Activated naive CD8-positive, alpha-beta T cell treated with anti-CD3 and anti-CD28 coated beads, Interleukin-2, amount 10 ng/mL, durations not matched to agents 7 days and 5 days (primary cell): ENCODE measurements at regions not wholly inside any gene's neighbourhood (a gene's known extent, or its start where the extent isn't known, plus 50 kb on each side); places are given as distances from the start of the nearest gene placed in this dataset.

Experiments
- ATAC-seq: fragments of 150-1000 bp; cut with Tn5 transposase; one replicate; pipeline ENCODE4 v1.10.0; 2021; ENCODE audit warnings: low read depth, moderate library complexity
- POLR2A ChIA-PET: fragments of 350-600 bp; sonication (Branson Sonifier 250); formaldehyde crosslinking; loops from one replicate; lab custom pipeline; 2021; ENCODE audit warnings: antibody characterized with exemption; lab: Charles Lee
- DNase-seq: peaks from one replicate; pipeline ENCODE4 v3.0.0; 2021
- H3K27ac Mint-ChIP-seq: one replicate; pipeline ENCODE4 v1.8.0; 2022; ENCODE audit warnings: mild to moderate bottlenecking, mixed read lengths
- H3K27me3 Mint-ChIP-seq: one replicate; pipeline ENCODE4 v1.8.0; 2022; ENCODE audit warnings: mild to moderate bottlenecking, moderate library complexity, mixed read lengths
- H3K36me3 Mint-ChIP-seq: one replicate; pipeline ENCODE4 v1.8.0; 2021; ENCODE audit warnings: mild to moderate bottlenecking, mixed read lengths
- H3K4me1 Mint-ChIP-seq: one replicate; pipeline ENCODE4 v1.8.0; 2021; ENCODE audit warnings: mixed read lengths
- H3K4me3 Mint-ChIP-seq: one replicate; pipeline ENCODE4 v1.8.0; 2022; ENCODE audit warnings: mild to moderate bottlenecking, moderate library complexity, mixed read lengths
- H3K9me3 Mint-ChIP-seq: one replicate; pipeline ENCODE4 v1.8.0; 2021; ENCODE audit warnings: mixed read lengths

GRCh38 chr1:55685560-55685959 lies 470.4 kb upstream of the USP24 start:
- H3K9me3 Mint-ChIP-seq, result peaks cover 2% of the 10 kb centered on the region
- peaks cover 9% of the 10 kb centered on the region for H3K27me3 Mint-ChIP-seq
- ATAC-seq, result no peak
- no peak overlapping the region for H3K4me3 Mint-ChIP-seq
- DNase-seq, result no peak
- no peaks in the 10 kb centered on the region for H3K36me3 Mint-ChIP-seq
- no peaks in the 10 kb centered on the region for H3K4me1 Mint-ChIP-seq
- H3K27ac Mint-ChIP-seq, result no peak overlapping the region
- POLR2A ChIA-PET, result no interaction called here

- ATAC-seq, result no peak
- peaks cover 12% of the 10 kb centered on the region for H3K27me3 Mint-ChIP-seq
- H3K9me3 Mint-ChIP-seq, result peaks cover 2% of the 10 kb centered on the region
- H3K36me3 Mint-ChIP-seq, result no peaks in the 10 kb centered on the region
- DNase-seq, result no peak
- H3K4me3 Mint-ChIP-seq, result no peak overlapping the region
- POLR2A ChIA-PET, result no interaction called here
- H3K4me1 Mint-ChIP-seq, result no peaks in the 10 kb centered on the region
- H3K27ac Mint-ChIP-seq, result no peak overlapping the region
These were observed 469.0 kb upstream of the USP24 start for GRCh38 chr1:55684131-55684650.

DNA sequence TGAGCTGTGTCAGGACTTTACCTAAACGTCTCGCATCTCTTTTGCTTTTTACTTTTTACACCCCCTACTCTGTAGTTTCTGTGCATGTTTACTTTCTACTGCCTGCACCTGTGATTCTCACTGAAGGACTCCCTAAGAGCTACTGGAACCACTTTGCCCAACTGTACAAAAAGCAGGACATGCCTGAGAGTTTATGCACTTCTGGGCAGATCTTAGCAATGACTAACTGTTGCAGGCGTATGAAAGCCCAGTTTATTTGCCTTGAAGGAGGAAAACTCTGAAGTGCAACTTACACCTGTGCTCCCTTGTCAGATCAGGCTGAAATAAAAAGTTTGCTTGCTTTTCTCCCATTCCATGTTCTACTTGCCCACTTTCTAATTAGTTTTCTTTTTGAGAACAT lies 467.0 kb upstream of the USP24 start:
- Mint-ChIP-seq H3K36me3 (no peaks in the 10 kb centered on the region), H3K27me3 (peaks cover 19% of the 10 kb centered on the region), H3K4me3 (no peak overlapping the region), H3K4me1 (no peaks in the 10 kb centered on the region), H3K9me3 (peaks cover 2% of the 10 kb centered on the region), H3K27ac (no peak overlapping the region)
- no peak for ATAC-seq
- no peak for DNase-seq
- POLR2A ChIA-PET, result no interaction called here

GRCh38 chr1:55679971-55680370 lies 464.8 kb upstream of the USP24 start:
- DNase-seq, result no peak
- Mint-ChIP-seq H3K27me3 (peaks cover 19% of the 10 kb centered on the region), H3K9me3 (peaks cover 2% of the 10 kb centered on the region), H3K4me3 (no peak overlapping the region), H3K36me3 (no peaks in the 10 kb centered on the region), H3K4me1 (no peaks in the 10 kb centered on the region), H3K27ac (no peak overlapping the region)
- POLR2A ChIA-PET, result no interaction called here
- no peak for ATAC-seq

DNA sequence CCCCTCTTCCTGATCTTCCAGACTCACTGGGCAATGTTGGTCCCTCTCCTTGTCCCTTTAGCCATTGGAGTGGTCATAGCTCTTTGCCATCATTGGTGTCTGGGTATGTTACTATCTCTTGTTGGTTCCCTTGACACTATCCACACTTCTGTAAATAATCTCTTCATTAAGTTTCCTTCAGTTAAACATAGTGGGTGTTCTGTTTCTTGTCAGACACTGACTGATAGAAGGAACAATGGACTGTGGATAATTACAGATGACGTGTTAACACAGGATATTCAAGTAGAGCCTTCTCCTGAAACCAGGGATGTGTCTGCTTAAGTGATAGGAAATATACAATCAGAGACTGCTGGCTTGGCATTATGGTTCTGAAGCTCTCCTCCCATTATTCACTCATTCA lies 458.3 kb upstream of the USP24 start:
- Mint-ChIP-seq H3K27ac (no peak overlapping the region), H3K9me3 (no peaks in the 10 kb centered on the region), H3K4me3 (no peak overlapping the region), H3K36me3 (no peaks in the 10 kb centered on the region), H3K4me1 (no peaks in the 10 kb centered on the region), H3K27me3 (peaks cover 4% of the 10 kb centered on the region)
- no peak for ATAC-seq
- POLR2A ChIA-PET, result no interaction called here
- no peak for DNase-seq

- H3K27me3 Mint-ChIP-seq, result no peaks in the 10 kb centered on the region
- ATAC-seq, result no peak
- POLR2A ChIA-PET, result interaction anchor here (0.6 kb wide), 1 partner anchor 149 kb away, joined by 3 read pairs; no protein-coding TSS in a partner anchor
- DNase-seq, result no peak
- no peak overlapping the region for H3K4me3 Mint-ChIP-seq
- no peak overlapping the region for H3K27ac Mint-ChIP-seq
- H3K4me1 Mint-ChIP-seq, result no peaks in the 10 kb centered on the region
- H3K36me3 Mint-ChIP-seq, result no peaks in the 10 kb centered on the region
- H3K9me3 Mint-ChIP-seq, result no peaks in the 10 kb centered on the region
These were observed 455.3 kb upstream of the USP24 start for GRCh38 chr1:55670331-55671082.

DNA sequence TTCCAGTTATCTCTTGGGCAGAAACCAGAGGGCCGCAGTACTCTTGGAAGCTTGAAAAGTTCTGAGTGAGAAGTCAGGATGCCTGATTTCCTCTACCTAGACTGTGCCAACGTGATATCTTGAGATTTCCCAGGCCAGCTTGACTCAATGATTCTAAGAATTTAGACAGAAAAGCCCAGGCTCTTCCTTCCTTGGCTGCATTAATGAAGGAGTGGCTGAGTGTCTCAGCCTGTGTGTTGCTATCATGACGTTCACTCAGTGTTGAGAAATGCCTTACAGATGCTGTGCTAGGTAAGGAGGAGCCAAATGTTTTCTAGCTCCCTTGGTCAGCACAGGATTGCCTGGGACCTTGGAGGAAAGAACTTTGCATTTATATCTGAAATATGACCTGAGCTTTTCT lies 454.1 kb upstream of the USP24 start:
- POLR2A ChIA-PET, result no interaction called here
- DNase-seq, result no peak
- no peaks in the 10 kb centered on the region for H3K27me3 Mint-ChIP-seq
- no peak overlapping the region for H3K4me3 Mint-ChIP-seq
- no peaks in the 10 kb centered on the region for H3K9me3 Mint-ChIP-seq
- H3K4me1 Mint-ChIP-seq, result no peaks in the 10 kb centered on the region
- H3K36me3 Mint-ChIP-seq, result no peaks in the 10 kb centered on the region
- ATAC-seq, result no peak
- no peak overlapping the region for H3K27ac Mint-ChIP-seq

GRCh38 chr1:55662875-55663274 lies 447.7 kb upstream of the USP24 start:
- H3K27ac Mint-ChIP-seq, result no peak overlapping the region
- ATAC-seq, result no peak
- H3K9me3 Mint-ChIP-seq, result no peaks in the 10 kb centered on the region

DNA sequence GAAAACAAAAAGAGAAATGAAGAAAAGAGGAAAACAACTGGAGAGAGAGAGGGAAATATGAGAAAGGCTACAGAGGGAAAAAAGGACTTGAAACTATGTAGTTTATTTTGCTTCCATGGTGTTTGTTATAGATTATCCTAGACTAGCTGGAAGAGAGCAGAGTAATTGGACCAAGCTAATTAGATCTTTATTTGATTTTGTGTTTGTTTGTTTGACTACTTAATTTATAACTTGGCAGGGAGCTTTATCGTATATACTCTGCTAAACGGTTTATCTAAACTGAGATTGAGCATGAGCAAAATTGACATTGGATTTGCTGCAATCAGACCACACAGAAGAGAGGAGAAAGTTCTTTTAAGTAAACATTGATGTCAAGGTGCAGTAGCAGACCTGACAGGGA lies 443.8 kb upstream of the USP24 start:
- POLR2A ChIA-PET, result no interaction called here
- Mint-ChIP-seq H3K27me3 (no peaks in the 10 kb centered on the region), H3K4me3 (no peak overlapping the region), H3K9me3 (no peaks in the 10 kb centered on the region), H3K27ac (no peak overlapping the region), H3K36me3 (no peaks in the 10 kb centered on the region), H3K4me1 (no peaks in the 10 kb centered on the region)
- ATAC-seq (no peak), DNase-seq (no peak)

More at GRCh38 chr1:55662875-55663274, 447.7 kb upstream of the USP24 start:
- Mint-ChIP-seq H3K36me3 (no peaks in the 10 kb centered on the region), H3K27me3 (no peaks in the 10 kb centered on the region), H3K4me3 (no peak overlapping the region), H3K4me1 (no peaks in the 10 kb centered on the region)
- DNase-seq, result no peak
- POLR2A ChIA-PET, result no interaction called here

DNA sequence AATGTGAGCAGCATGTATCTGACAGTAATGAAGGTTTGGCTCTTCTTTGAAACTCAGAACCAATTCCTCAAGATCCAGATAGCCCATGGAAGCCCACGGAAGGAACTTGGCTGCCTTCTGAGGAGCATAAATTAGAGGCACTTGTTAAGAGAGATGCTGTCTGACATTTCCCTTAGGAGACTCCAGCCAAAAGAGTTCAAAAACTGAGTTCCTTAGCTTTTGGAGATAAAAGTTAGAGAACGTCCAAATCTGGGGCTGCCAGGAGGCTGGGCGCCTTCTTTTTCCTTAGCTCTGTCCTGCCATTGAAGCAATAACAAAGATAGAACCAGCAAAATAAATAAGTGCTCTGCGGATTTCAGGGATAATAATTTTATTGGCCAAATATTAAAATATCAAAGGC lies 439.6 kb upstream of the USP24 start:
- Mint-ChIP-seq H3K4me3 (no peak overlapping the region), H3K9me3 (no peaks in the 10 kb centered on the region), H3K36me3 (no peaks in the 10 kb centered on the region), H3K27ac (no peak overlapping the region), H3K27me3 (no peaks in the 10 kb centered on the region), H3K4me1 (no peaks in the 10 kb centered on the region)
- DNase-seq (no peak), ATAC-seq (no peak)
- POLR2A ChIA-PET, result no interaction called here

DNA sequence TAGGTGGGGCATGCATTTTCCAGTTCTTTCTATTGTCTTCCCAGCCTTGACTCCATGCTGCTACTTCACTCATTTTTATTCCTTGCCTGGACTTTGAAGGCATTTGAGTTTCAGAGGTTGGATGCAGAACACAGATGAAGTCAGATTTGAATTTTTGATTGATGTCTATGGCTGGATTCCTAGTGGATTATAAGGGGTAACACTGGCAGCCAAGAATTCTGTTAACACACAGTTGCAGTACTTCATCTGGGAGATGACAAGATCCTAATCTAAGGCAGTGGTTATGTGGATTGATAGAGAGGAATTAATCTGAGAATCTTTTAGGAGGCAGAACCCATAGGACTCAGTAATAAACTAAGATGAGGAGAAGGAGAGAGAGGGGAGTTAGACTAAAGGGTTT lies 439.0 kb upstream of the USP24 start:
- no peak overlapping the region for H3K4me3 Mint-ChIP-seq
- H3K27ac Mint-ChIP-seq, result no peak overlapping the region
- DNase-seq (no peak), ATAC-seq (no peak)
- POLR2A ChIA-PET, result no interaction called here
- H3K9me3 Mint-ChIP-seq, result no peaks in the 10 kb centered on the region
- H3K27me3 Mint-ChIP-seq, result no peaks in the 10 kb centered on the region
- no peaks in the 10 kb centered on the region for H3K4me1 Mint-ChIP-seq
- no peaks in the 10 kb centered on the region for H3K36me3 Mint-ChIP-seq

DNA sequence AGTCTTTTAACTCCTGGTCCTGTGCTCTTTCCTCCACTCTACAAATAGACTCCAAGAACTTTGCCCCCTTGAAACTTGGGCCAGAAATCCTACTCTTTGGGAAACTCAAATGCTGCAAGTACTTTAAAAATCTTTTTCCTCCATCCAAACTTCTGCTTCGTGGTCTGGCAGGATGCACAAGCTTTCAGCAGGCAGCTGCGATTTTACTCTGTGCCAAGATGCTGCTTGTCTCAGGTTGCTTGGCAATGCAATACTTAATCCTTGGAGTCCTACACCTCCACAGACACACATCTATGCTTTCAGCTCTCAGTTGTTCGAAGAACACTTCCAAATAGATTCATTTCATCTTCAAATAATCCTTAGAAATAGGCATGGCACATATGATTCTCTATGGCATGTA lies 435.3 kb upstream of the USP24 start:
- no peaks in the 10 kb centered on the region for H3K27me3 Mint-ChIP-seq

DNA sequence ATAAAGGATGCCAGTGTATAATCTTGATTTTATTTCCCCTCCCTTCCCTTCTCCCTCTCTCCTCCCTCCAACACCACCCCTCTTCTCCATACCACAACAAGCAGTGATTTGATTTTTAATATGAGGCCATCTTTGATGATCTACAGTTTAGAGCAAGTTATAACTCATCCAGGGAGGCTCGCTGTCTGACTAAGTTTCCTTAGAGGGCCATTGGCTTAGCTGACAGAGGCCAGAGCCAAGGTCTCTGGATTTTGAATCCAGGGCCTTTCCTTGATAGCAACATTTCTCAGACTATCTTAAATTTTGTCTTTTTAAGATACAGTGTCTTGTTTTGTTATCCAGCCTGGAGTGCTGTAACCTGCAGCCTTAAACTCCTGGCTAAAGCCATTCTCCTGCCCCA lies 431.0 kb upstream of the USP24 start:
- H3K9me3 Mint-ChIP-seq, result no peaks in the 10 kb centered on the region
- no peaks in the 10 kb centered on the region for H3K36me3 Mint-ChIP-seq
- POLR2A ChIA-PET, result no interaction called here
- H3K4me3 Mint-ChIP-seq, result no peak overlapping the region
- DNase-seq (no peak), ATAC-seq (no peak)
- no peaks in the 10 kb centered on the region for H3K4me1 Mint-ChIP-seq
- no peak overlapping the region for H3K27ac Mint-ChIP-seq
- H3K27me3 Mint-ChIP-seq, result no peaks in the 10 kb centered on the region

More for the DNA sequence above, 435.3 kb upstream of the USP24 start:
- POLR2A ChIA-PET, result no interaction called here
- Mint-ChIP-seq H3K4me1 (no peaks in the 10 kb centered on the region), H3K9me3 (no peaks in the 10 kb centered on the region), H3K36me3 (no peaks in the 10 kb centered on the region), H3K27ac (no peak overlapping the region), H3K4me3 (no peak overlapping the region)
- DNase-seq (no peak), ATAC-seq (no peak)

DNA sequence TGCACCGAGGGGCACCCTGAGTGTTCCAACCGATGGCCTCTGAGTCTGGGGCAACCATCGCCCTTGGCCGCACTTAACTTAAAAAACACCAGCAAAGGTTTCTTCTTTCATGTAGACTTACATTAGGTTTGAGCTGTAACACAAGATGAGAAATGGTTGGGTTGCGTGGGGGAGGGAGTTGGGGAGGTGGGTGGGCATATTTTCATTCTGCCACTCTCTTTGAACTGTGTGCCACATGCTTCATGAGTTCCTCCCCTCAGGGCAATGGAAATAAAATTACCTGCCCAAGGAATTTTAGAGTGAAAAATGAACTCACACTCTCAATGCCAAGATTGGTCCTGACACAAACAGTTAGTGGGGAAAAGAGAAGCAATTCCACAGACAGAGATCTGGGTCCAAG lies 430.1 kb upstream of the USP24 start:
- Mint-ChIP-seq H3K4me3 (no peak overlapping the region), H3K27ac (no peak overlapping the region), H3K36me3 (no peaks in the 10 kb centered on the region), H3K9me3 (no peaks in the 10 kb centered on the region), H3K4me1 (no peaks in the 10 kb centered on the region), H3K27me3 (no peaks in the 10 kb centered on the region)
- DNase-seq (no peak), ATAC-seq (no peak)
- POLR2A ChIA-PET, result no interaction called here
